Sigmoid colon (tissue), 3 donors: ENCODE measurements at regions not wholly inside any gene's neighbourhood (a gene's known extent, or its start where the extent isn't known, plus 50 kb on each side); places are given as distances from the start of the nearest gene placed in this dataset.

Source experiments
- CTCF ChIP-seq, 4 experiments: fragments of 450-650 bp in 3 of 4; fragments of 200-600 bp in 1 of 4; IDR thresholded peaks; one replicate each; pipeline ENCODE4 v1.5.1; 2016 to 2019; ENCODE audit warnings: antibody characterized with exemption in 4 of 4, mild to moderate bottlenecking in 3 of 4, moderate library complexity in 2 of 4
- POLR2A ChIP-seq, 2 donors: fragments of 450-650 bp; IDR thresholded peaks; one replicate each; pipeline ENCODE4 v1.6.1; 2016; ENCODE audit warnings: antibody characterized with exemption in 2 of 2, mild to moderate bottlenecking in 2 of 2, moderate library complexity in 2 of 2

GRCh38 chr6:146884728-146885127 is 286.0 kb downstream of the ADGB start:
- TF ChIP-seq CTCF (IDR thresholded peaks at IDR 0.05): no peak
- no peak for TF ChIP-seq POLR2A (IDR thresholded peaks at IDR 0.05)
